ENCODE measurements at regions not wholly inside any gene's neighbourhood (a gene's known extent, or its start where the extent isn't known, plus 50 kb on each side); places are given as distances from the start of the nearest gene placed in this dataset.

DNA sequence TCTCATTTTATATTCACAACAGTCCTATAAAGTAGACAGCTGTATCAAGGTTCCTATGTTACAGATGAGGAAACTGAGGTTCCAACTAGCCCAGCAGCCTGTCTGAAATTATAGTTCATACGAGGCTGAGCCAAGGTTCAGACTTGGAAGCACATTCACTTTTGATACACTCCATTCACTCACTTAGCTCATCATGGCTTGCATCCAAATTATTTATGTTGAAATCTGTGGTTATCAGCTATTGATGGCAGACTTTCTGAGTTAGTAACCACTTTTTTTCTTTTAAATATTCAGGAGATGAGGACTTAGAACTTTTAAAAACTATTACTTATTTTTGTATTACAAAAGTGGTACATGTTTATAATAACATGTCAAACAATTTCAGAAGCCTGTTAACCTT lies 188.2 kb downstream of the MTX2 start:
- Histone ChIP-seq H3K36me3 (no peaks in the 10 kb centered on the region), H3K4me3 (no peak overlapping the region), H3K9me3 (no peaks in the 10 kb centered on the region), H3K27me3 (no peaks in the 10 kb centered on the region)
- DNase-seq, result no peak

DNA sequence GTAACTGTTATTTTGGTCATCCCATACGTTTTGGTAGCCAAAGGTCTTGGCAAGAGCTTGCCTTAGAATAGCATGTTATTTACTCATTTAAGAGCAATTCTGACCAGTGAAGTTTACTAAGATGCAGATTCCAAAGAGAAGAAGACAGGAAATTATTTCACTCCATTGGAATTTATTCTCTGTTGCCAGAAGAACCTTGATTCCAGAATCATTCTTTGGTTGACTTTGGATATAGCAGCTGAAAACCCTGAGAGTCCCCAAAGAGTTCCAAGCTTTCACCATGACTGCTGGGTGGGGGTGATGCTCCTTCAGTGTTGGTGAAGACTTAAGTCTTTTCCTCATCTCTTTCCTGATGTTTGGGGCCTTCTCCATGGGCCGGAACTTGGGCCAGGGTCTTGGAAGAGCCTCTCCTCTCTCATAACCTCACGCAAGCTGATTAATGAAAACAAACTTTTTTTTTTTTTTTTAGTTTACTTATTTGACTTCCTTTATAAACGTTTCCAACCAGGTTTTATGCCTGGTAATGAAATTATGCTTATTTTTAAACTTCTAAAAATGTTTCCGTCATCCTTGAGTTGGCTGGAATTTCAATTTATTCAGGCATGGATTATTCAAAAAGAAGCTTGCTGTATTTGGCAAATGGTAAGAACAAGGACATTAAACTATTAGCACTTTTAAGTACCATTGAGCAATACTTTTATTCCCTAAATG lies 192.0 kb downstream of the MTX2 start:
- no peak overlapping the region for H3K4me3 ChIP-seq
- no peaks in the 10 kb centered on the region for H3K27me3 ChIP-seq
- peak; percentile 65 for DNase-seq
- no peaks in the 10 kb centered on the region for H3K9me3 ChIP-seq
- H3K36me3 ChIP-seq, result no peaks in the 10 kb centered on the region

DNA sequence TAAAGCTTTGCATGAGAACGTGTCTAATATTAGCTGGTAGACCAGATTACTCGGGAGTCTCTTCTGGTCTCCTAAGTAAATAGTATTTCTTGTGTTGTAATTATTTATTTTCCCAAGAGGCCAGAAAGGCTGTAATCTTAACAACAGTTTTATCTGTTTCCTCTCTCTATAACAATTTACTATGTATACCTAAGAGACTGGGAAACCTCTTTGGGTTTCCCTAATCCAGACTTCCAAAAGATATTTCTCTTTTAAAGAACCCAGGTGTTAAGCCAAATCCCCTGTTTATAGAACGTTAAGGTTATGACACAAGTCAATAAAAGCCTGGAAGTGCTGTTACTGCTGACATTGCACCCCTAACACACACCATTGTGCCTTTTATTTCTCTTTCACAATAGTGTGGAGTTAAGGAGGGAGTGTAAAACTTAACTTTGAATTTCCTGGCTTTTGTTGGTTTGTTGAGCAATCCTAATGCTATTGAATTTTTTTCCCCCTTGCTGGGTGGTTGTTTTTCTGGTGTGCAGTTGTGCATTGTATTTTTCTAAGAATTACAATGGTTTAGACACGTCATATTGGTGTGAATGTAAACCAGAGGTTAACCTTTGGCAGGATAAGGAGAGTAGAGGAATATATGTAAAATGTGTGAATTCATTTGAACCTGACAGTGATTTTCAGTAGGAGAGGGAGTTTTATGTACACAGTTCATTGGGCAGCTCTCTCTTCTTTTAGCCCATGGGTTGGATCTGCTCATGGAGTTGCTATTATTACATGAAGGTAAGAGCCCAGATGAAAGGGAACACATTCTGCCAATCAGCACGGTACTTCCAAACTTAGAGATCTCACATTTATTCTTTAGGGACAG lies 192.8 kb downstream of the MTX2 start:
- H3K36me3 ChIP-seq, result no peaks in the 10 kb centered on the region
- H3K27me3 ChIP-seq, result no peaks in the 10 kb centered on the region
- H3K4me3 ChIP-seq, result no peak overlapping the region
- H3K9me3 ChIP-seq, result no peaks in the 10 kb centered on the region
- DNase-seq, result no peak

DNA sequence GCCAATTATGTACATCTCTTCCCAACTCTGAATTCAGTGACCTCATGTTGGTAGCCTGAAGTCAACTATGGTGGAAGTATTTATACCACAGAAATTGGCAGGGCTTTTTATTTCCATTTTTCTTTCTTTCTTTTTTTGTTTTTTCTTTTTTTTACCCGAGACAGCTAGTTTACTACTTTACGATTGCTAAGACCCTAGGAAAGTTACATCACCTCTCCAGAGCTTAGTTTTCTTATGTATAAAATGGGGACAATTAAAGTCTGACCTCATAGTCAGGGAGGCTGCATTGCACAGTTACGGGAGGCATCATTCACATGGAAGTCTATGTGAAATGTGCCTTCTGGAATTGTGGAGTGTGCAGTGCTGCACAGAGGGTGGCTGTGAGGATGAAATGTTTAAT lies 194.3 kb downstream of the MTX2 start:
- no peaks in the 10 kb centered on the region for H3K27me3 ChIP-seq
- H3K4me3 ChIP-seq, result no peak overlapping the region
- DNase-seq, result no peak

DNA sequence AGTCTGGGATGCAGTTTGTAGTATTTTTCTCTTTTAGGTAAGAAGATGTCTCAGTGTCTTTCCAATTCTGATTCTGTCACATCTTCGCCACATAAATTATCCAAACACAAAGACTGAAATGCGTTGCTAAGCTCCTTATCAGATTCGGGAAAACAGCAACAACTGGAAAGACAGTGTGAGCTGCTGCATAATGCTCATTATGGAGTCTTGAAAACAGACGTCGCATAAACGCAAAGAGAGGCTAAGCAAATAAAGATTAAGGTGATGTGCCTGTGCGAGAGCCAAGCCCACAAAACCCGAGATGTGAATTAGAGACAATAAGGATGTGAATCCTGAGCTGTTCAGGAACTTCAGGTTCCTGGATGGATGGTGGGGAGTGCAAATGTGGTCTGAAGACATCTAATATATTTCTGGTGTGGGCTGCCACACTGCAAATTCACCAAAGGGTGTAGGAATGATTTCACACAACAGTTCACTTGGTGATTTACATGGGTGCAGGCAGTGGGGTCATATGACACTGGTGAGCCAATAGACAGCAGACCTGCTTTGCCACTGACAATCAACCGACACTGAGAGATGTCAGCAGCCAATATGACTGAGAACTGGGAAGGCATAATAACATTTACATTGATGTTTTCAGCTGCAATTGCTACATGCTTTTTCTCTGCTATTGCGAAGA lies 195.8 kb downstream of the MTX2 start:
- H3K9me3 ChIP-seq, result no peaks in the 10 kb centered on the region
- no peaks in the 10 kb centered on the region for H3K36me3 ChIP-seq
- no peak overlapping the region for H3K4me3 ChIP-seq
- no peak for DNase-seq
- H3K27me3 ChIP-seq, result no peaks in the 10 kb centered on the region

More for the DNA sequence above, 194.3 kb downstream of the MTX2 start:
- H3K36me3 ChIP-seq, result no peaks in the 10 kb centered on the region
- no peaks in the 10 kb centered on the region for H3K9me3 ChIP-seq

DNA sequence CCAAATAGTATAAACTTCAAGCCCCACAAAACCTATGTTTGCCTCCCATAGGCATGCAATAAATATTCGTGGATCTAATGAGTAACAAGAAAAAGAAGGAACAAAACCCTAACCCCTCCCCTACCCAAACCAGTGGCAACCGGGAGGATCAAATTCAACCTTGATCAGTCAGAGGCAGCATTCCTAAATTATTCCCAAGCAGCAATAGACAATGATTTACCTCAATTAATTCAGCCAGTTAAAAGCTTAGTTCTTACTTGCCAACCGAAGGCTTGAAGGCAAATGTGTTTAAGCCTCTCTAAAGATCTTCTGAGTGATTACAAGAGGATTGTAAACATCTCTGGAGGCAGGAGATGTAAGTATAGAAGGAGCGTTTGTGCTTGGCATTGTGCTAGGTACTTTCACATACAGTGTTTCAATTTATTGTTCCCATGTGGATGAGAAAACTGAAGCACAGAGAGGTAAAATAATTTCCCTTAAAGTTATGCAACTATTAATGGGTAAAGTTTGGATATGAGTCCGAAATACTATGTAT lies 197.7 kb downstream of the MTX2 start:
- no peak for DNase-seq
- Histone ChIP-seq H3K36me3 (no peaks in the 10 kb centered on the region), H3K9me3 (no peaks in the 10 kb centered on the region), H3K4me3 (no peak overlapping the region), H3K27me3 (no peaks in the 10 kb centered on the region)

DNA sequence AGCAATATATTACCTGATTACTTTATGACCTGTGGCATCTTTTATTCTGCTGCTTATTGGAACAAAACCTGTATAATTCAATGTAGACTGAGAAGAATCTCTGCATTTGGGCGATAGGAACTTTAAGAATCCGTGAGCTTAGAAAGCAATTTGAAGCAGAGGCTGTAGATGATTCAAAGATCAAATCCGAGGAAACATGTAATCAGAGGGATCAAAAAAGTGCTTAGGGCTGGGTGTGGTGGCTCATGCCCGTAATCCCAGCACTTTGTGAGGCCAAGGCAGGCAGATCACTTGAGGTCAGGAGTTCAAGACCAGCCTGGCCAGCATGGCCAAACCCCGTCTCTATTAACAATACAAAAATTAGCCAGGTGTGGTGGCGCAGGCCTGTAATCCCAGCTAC lies 198.4 kb downstream of the MTX2 start:
- no peaks in the 10 kb centered on the region for H3K27me3 ChIP-seq
- no peak for DNase-seq
- no peaks in the 10 kb centered on the region for H3K36me3 ChIP-seq
- H3K4me3 ChIP-seq, result no peak overlapping the region
- H3K9me3 ChIP-seq, result no peaks in the 10 kb centered on the region

DNA sequence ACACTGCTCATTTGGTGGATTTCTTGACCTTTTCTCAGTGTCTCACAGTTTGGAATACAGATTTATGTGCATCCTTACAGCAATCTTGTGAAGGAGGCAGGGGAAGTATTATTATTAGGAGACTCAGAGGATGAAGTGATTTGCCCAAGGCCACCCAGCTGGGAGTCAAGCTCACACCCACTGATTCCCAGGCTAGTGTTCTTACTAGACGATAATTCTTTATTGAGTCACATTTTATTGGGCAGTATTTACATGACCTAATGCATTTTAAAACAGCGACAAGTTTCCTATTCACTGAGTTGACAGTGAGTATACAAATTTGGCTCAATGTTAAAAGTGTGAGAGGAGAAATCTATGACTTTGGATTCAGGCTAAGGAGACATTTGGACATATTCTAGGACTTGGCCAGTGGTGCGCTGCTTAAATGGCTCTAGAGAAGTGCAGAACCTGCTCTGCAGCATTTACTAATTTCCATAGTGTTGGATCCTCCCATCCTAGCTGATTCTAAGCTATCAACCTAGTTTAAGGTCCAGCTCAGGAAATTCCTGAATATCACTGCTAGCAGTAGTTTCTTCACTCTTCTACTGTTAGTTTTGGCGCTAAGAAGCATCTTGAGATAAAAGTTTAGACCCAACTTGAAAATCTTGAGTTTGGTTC lies 199.3 kb downstream of the MTX2 start:
- Histone ChIP-seq H3K4me3 (no peak overlapping the region), H3K9me3 (no peaks in the 10 kb centered on the region), H3K36me3 (no peaks in the 10 kb centered on the region), H3K27me3 (no peaks in the 10 kb centered on the region)
- DNase-seq, result peak; percentile 46

DNA sequence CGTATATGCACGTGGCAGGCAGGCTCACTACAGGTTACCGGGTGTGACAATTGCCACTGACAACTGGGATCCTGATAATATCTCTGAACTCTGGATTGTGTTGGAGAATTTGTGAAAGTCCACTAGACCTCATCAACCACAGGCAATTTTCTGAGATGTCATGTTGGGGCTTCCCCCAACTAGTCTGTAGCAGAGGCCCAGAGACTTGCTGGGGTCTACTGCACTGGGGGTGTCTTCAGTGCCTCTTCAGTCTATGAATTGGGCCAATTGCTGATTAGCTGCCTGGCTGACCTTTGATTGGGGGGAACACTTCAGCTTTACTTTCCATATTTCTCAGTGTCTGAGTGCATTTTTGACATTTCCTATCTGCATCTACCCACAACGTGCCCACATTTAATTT lies 201.5 kb downstream of the MTX2 start:
- Histone ChIP-seq H3K9me3 (no peaks in the 10 kb centered on the region), H3K4me3 (no peak overlapping the region), H3K27me3 (no peaks in the 10 kb centered on the region), H3K36me3 (no peaks in the 10 kb centered on the region)
- DNase-seq, result no peak

DNA sequence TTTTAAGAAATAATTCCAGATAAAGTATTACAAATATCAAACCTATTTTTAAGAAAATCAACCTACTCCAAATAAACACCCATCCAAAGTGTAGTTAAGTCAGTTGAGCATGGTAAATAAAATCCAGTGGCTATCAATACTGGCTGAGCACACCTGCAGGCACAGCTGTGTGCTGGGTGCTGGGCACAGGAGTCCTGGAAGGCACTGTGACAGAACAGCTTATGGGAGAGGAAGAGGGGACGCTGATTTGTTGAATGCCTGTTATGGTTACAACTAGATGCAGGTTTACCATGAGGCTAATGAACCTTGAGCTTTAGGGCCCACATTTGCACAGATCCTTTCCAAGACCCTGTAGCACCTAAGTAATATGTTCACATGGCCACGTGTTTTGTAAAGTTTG lies 202.7 kb downstream of the MTX2 start:
- no peak overlapping the region for H3K4me3 ChIP-seq
- no peaks in the 10 kb centered on the region for H3K36me3 ChIP-seq
- H3K27me3 ChIP-seq, result no peaks in the 10 kb centered on the region
- no peak for DNase-seq
- no peaks in the 10 kb centered on the region for H3K9me3 ChIP-seq

DNA sequence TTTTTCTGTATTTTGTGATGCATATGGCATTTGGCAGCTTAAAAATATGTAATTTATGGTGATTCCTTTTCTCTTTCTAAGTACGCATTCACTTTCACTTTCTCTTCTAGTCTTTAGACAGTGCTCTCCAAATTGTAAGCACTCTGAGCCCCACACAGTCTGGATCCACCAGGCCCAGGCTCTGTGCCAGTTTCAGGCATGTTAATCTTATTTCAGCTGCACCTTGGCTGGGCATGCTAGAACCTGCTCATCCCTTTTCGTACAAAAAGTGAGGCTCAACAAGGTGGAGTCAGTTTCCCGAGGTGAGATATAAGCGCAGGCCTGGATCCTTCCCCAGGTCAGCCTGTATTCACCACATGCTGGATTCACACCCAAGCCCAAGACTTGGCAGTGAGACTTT lies 203.9 kb downstream of the MTX2 start:
- no peaks in the 10 kb centered on the region for H3K36me3 ChIP-seq
- no peaks in the 10 kb centered on the region for H3K27me3 ChIP-seq
- no peaks in the 10 kb centered on the region for H3K9me3 ChIP-seq
- H3K4me3 ChIP-seq, result peak overlapping the region; percentile 43
- DNase-seq, result peak; percentile 61

DNA sequence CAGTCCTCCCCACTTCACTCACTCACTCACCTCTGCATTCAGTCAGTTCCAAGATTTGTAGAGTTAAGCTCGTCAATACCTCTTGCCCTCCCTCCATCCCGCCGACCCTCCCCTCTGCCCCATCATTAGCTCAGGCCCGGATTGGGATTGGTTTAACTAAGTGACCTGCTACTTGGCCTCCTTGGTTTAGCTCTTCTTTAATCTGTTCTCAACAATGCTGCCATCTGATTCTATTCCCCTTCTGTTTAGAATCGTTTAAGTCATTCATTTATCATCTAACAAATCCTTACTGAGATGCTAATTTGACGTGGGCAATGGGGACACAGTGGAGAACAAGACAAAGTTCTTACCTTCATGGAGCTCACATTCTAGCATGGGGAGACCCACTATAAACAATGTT lies 204.6 kb downstream of the MTX2 start:
- H3K4me3 ChIP-seq, result no peak overlapping the region
- no peaks in the 10 kb centered on the region for H3K27me3 ChIP-seq
- no peak for DNase-seq
- H3K9me3 ChIP-seq, result no peaks in the 10 kb centered on the region
- no peaks in the 10 kb centered on the region for H3K36me3 ChIP-seq

DNA sequence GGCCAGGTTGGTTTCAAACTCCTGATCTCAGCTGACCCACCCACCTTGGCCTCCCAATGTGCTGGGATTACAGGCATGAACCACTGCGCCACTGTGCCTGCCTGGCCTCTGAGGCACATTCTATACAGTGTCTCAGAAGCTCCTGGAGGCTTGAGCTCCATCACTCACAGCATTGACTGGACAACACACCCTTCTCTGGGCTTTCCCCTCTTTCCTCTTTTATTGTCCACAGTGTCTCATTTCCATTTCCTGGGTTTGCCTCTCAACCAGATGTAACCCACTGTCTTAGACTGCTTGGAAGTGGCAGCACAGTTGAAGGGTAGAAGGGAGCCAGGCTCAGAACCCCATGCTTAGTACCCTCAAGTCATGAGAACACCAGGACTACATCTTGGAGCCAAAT lies 208.1 kb downstream of the MTX2 start:
- H3K27me3 ChIP-seq, result peaks cover 5% of the 10 kb centered on the region
- no peak for DNase-seq
- no peaks in the 10 kb centered on the region for H3K36me3 ChIP-seq
- H3K4me3 ChIP-seq, result no peak overlapping the region
- H3K9me3 ChIP-seq, result no peaks in the 10 kb centered on the region

DNA sequence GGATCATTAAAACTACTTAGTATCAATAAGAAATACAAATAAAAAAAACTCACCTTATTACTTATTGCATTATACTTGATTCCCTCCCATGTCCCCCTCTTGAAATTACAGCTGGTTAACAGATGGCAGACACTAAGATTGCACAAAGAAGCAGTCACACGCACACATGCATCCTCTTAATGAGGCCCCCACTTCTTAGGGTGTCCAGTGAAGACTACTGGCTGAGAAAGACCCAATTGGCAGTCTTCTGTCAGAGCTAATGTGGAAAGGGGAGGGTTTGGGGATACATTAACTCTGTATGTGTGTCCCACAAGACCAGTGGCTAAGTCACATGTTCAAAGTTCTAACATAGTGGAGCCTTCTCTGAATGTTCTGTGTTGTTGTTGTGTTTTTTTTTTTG lies 210.7 kb downstream of the MTX2 start:
- H3K36me3 ChIP-seq, result no peaks in the 10 kb centered on the region
- H3K27me3 ChIP-seq, result peaks cover 16% of the 10 kb centered on the region
- DNase-seq, result no peak
- H3K4me3 ChIP-seq, result no peak overlapping the region
- H3K9me3 ChIP-seq, result no peaks in the 10 kb centered on the region

DNA sequence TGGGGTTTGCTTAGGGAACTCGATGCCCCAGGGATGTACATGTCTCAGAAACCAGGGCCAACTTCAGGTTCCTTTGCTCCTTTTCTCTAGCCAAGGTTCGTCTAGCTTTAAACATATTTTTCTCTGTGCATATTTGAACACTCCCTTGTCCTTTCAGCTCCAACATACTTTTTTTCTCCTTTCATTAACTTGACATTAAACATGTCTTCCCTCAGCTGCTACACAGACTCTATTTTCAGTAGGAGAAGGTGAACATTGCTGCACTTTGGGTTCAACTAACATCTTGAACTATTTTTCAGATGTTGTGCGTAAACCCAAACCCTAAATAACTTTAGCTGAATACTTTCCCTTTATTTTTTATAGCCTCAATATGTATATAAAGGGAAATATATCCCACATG lies 212.9 kb downstream of the MTX2 start:
- H3K27me3 ChIP-seq, result peaks cover 16% of the 10 kb centered on the region
- DNase-seq, result no peak
- H3K9me3 ChIP-seq, result no peaks in the 10 kb centered on the region
- no peak overlapping the region for H3K4me3 ChIP-seq
- H3K36me3 ChIP-seq, result no peaks in the 10 kb centered on the region

DNA sequence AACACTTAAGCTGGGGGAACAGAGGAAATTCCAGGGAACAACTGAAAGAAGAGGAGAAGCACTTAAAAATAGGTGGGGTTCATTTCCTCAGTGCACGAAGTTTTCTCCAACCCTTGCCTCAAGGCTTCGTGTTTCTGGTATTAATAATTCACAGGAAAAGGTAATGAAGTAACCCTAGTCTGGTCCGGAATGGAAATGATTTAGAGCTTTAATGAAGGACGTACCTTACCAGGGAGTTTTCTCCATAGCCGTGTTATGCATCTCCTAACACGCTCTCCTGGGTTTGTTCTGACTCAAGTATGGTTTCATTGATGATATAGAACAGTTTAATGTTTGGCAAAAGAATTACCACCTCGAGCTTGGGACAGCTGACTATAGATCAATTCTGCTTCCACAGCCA lies 214.2 kb downstream of the MTX2 start:
- Histone ChIP-seq H3K27me3 (peaks cover 16% of the 10 kb centered on the region), H3K36me3 (no peaks in the 10 kb centered on the region), H3K4me3 (no peak overlapping the region), H3K9me3 (no peaks in the 10 kb centered on the region)
- DNase-seq, result no peak
